ENCODE measurements at regions not wholly inside any gene's neighbourhood (a gene's known extent, or its start where the extent isn't known, plus 50 kb on each side); places are given as distances from the start of the nearest gene placed in this dataset.

GRCh38 chr2:153068052-153068451 is 349.6 kb downstream of the ARL6IP6 start:
- intact Hi-C loops (cut with DNase I), result no loop called here
- no peaks in the 10 kb centered on the region for H3K27me3 ChIP-seq
- peaks cover 6 to 8% of the 10 kb centered on the region in 2 donors for H3K4me1 ChIP-seq (replicated peaks in 1 of 2)
- no peaks in the 10 kb centered on the region for H3K9me3 ChIP-seq (replicated peaks in 1 of 3)
- H3K27ac ChIP-seq, result no peak overlapping the region
- H3K36me3 ChIP-seq (replicated peaks in 1 of 2), result no peaks in the 10 kb centered on the region
- WGBS, 4 donors, result 76 to 90% (median 84%) methylated on average over 2 of the region's 2 CpGs
- no peak for DNase-seq
- no peak overlapping the region for H3K4me3 ChIP-seq
- TF ChIP-seq CTCF (IDR thresholded peaks at IDR 0.05), result no peak
- TF ChIP-seq POLR2A (IDR thresholded peaks at IDR 0.05), result no peak

- Histone ChIP-seq H3K36me3 (replicated peaks in 1 of 2) (no peaks in the 10 kb centered on the region), H3K4me3 (no peak overlapping the region), H3K27ac (no peak overlapping the region), H3K9me3 (replicated peaks in 1 of 3) (no peaks in the 10 kb centered on the region), H3K27me3 (no peaks in the 10 kb centered on the region), H3K4me1 (replicated peaks in 1 of 2) (no peaks in the 10 kb centered on the region)
- 46 to 63% (median 58%) methylated on average over 3 of the region's 3 CpGs for WGBS, 4 donors
- intact Hi-C loops (cut with DNase I), result no loop called here
- TF ChIP-seq CTCF (IDR thresholded peaks at IDR 0.05), result no peak
- TF ChIP-seq POLR2A (IDR thresholded peaks at IDR 0.05), result no peak
- DNase-seq, result no peak
These were observed 341.1 kb downstream of the ARL6IP6 start for GRCh38 chr2:153059338-153060052.

DNA sequence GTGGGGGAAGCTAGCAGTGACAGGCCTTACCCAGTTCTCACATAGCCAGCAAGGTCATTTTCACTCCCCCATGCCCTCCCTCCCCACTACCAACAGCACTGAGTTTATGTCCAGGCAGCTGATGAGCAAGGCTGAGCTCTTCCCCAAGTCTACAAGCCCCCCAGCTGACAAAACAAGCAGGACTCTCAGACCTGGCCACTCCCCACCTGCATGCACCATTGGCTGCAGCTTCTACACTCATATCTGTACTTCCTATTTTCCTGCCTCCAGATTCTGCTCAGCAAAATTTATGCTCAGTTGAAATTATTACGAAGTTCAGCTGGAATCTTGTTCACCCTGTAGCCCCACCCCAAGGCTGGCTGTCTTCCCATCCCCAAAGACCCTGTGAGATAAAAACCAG is 339.3 kb downstream of the ARL6IP6 start:
- 71 to 100% (median 75%) methylated on average over 1 of the region's 1 CpG for WGBS, 4 donors
- DNase-seq, result no peak
- Histone ChIP-seq H3K36me3 (replicated peaks in 1 of 2) (no peaks in the 10 kb centered on the region), H3K4me1 (replicated peaks in 1 of 2) (no peaks in the 10 kb centered on the region), H3K27me3 (no peaks in the 10 kb centered on the region), H3K27ac (no peak overlapping the region), H3K9me3 (replicated peaks in 1 of 3) (no peaks in the 10 kb centered on the region), H3K4me3 (no peak overlapping the region)
- no peak for TF ChIP-seq CTCF (IDR thresholded peaks at IDR 0.05)
- no peak for TF ChIP-seq POLR2A (IDR thresholded peaks at IDR 0.05)
- intact Hi-C loops (cut with DNase I), result no loop called here

- no peak for TF ChIP-seq POLR2A (IDR thresholded peaks at IDR 0.05)
- no peak for TF ChIP-seq CTCF (IDR thresholded peaks at IDR 0.05)
- Histone ChIP-seq H3K4me1 (replicated peaks in 1 of 2) (no peaks in the 10 kb centered on the region), H3K27me3 (no peaks in the 10 kb centered on the region), H3K27ac (no peak overlapping the region), H3K36me3 (replicated peaks in 1 of 2) (no peaks in the 10 kb centered on the region), H3K4me3 (no peak overlapping the region), H3K9me3 (replicated peaks in 1 of 3) (no peaks in the 10 kb centered on the region)
- WGBS, 4 donors, result 47 to 82% (median 68%) methylated on average over 1 of the region's 1 CpG
- DNase-seq, result no peak
- intact Hi-C loops (cut with DNase I), result no loop called here
These were observed 336.8 kb downstream of the ARL6IP6 start for GRCh38 chr2:153055182-153055581.
